MM.1S (cell line): ENCODE measurements at regions not wholly inside any gene's neighbourhood (a gene's known extent, or its start where the extent isn't known, plus 50 kb on each side); places are given as distances from the start of the nearest gene placed in this dataset.

ENCODE experiments used
- EZH2 ChIP-seq: fragments of 300-600 bp; sonication (generic); optimal IDR thresholded peaks from 2 replicates; pipeline ENCODE3; 2017; ENCODE audit warnings: low read depth, mild to moderate bottlenecking, antibody characterized with exemption, low read length, mixed read lengths
- EZH2phosphoT487 ChIP-seq: fragments of 300-600 bp; sonication (generic); IDR thresholded peaks from 2 replicates; pipeline ENCODE4 v1.6.1; 2018; ENCODE audit warnings: antibody characterized with exemption, low read length
- TF ChIP-seq, protein P1 (sequence below): fragments of 300-600 bp; sonication (generic); IDR thresholded peaks from 2 replicates; pipeline ENCODE4 v1.5.1; 2016; ENCODE audit warnings: antibody characterized with exemption, low read length, mixed read lengths

DNA sequence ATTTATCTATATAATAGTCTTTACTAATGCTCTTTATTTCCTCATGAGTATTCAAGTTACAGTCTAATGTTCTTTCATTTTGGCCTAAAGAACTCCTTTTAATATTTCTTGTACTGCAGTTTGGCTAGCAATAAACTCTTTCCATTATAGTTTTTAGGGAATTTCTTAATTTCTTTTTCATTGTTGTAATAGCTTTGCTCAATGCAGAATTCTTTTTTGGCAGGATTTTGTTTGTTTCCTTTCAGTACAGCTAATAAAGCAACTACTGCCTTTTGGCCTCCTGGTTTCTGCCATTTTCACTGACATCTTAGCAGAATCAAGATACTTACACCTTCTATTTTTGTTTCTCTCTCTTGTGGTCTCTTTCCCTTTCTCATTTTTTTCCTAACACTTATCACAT lies 390.4 kb upstream of the RGPD4 start:
- TF ChIP-seq, protein P1, sequence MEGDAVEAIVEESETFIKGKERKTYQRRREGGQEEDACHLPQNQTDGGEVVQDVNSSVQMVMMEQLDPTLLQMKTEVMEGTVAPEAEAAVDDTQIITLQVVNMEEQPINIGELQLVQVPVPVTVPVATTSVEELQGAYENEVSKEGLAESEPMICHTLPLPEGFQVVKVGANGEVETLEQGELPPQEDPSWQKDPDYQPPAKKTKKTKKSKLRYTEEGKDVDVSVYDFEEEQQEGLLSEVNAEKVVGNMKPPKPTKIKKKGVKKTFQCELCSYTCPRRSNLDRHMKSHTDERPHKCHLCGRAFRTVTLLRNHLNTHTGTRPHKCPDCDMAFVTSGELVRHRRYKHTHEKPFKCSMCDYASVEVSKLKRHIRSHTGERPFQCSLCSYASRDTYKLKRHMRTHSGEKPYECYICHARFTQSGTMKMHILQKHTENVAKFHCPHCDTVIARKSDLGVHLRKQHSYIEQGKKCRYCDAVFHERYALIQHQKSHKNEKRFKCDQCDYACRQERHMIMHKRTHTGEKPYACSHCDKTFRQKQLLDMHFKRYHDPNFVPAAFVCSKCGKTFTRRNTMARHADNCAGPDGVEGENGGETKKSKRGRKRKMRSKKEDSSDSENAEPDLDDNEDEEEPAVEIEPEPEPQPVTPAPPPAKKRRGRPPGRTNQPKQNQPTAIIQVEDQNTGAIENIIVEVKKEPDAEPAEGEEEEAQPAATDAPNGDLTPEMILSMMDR, result no peak
- TF ChIP-seq EZH2phosphoT487, result no peak
- no peak for TF ChIP-seq EZH2
